Frontal cortex (tissue), 3 donors: ENCODE measurements at regions not wholly inside any gene's neighbourhood (a gene's known extent, or its start where the extent isn't known, plus 50 kb on each side); places are given as distances from the start of the nearest gene placed in this dataset.

Source experiments
- DNase-seq, 2 donors: peaks; one replicate each; pipeline ENCODE4 v3.0.0; 2012; ENCODE audit warnings: low spot score in 2 of 2
- FAIRE-seq: peaks from 2 replicates; lab custom pipeline; 2012; peaks lifted over from hg19 to GRCh38; lab: Jason Lieb, UNC
- donor health status: control.
- donor health status: control.
- donor health status: control.

GRCh38 chr12:24489939-24490338, 459.0 kb downstream of the BCAT1 start:
- DNase-seq (no peak), FAIRE-seq (no peak)

- DNase-seq (no peak), FAIRE-seq (no peak)
Measured at GRCh38 chr12:24488906-24489619, 459.8 kb downstream of the BCAT1 start.

DNA sequence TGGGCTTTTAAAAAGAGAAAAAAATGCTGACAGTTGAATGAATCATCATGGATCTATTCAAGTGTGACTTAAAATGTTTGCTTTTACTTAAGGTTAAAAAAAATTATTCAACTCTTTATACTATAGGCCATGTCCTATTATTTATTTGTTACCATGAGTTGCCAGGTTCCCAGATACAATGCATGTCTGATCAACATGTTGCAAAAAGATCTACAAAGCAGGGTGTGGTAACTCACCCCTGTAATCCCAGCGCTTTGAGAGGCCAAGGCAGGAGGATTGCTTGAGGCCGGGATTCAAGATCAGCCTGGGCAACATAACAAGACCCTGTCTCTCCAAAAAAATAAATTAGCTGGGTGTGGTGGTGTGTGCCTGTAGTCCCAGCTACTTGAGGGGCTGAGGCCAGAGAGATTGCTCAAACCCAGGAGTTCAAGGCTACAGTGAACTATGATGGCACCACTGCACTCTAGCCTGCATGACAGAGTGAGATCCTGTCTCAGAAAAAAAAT, 460.8 kb downstream of the BCAT1 start:
- DNase-seq = no peak

DNA sequence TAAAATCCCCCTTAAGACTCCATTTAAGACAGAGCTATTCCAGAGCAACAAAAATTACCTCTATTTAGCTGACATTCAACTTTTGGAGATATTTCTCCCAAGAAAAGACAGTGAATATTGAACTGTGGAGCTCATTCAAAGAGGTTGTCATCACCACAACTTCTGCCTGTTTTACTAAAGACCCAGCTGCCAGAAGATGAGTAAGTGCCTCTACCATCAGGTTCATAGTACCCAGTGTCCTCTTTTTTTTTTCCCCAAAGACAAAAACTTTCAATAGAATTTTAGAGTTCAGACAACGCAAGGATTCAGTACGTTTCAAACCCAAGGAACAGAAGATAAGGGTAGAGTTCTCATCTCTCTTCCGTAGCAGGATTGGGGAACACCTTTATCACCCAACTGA, 461.3 kb downstream of the BCAT1 start:
- DNase-seq (no peak), FAIRE-seq (no peak)

More for the DNA sequence above, 460.8 kb downstream of the BCAT1 start:
- no peak for FAIRE-seq

GRCh38 chr12:24483732-24484131, 465.2 kb downstream of the BCAT1 start:
- no peak for DNase-seq
- FAIRE-seq = no peak

GRCh38 chr12:24482882-24483604, 465.9 kb downstream of the BCAT1 start:
- FAIRE-seq (no peak), DNase-seq (no peak)

- DNase-seq (no peak), FAIRE-seq (no peak)
Measured at GRCh38 chr12:24482044-24482443, 466.9 kb downstream of the BCAT1 start.

GRCh38 chr12:24480766-24481449, 468.0 kb downstream of the BCAT1 start:
- FAIRE-seq = no peak
- DNase-seq = no peak

- FAIRE-seq (no peak), DNase-seq (no peak)
Measured at GRCh38 chr12:24479131-24479530, 469.8 kb downstream of the BCAT1 start.

- no peak for DNase-seq
- FAIRE-seq = no peak
Measured at GRCh38 chr12:24478254-24478653, 470.6 kb downstream of the BCAT1 start.

- FAIRE-seq = no peak
- DNase-seq = no peak
Measured at GRCh38 chr12:24476310-24476709, 472.6 kb downstream of the BCAT1 start.

DNA sequence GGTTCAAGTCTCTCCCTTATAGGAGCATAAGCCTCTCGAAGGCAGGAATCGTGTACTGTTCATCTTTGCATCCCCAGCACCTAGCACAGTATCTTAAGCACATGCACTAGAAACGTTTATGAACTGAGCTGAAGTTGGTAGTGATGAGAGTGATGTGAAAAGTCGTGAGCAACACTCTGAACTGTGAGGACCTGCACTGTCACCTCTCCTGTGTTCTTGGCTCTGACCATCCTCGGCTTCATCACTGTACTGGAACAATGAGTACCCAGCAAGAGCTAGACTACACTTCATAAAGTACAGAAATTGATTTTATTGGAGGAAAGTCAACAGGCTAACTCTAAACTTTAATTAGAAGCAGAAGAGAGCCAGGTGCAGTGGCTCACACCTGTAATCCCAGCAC, 473.6 kb downstream of the BCAT1 start:
- no peak for DNase-seq
- FAIRE-seq = no peak

- DNase-seq (no peak), FAIRE-seq (no peak)
Measured at GRCh38 chr12:24473097-24473496, 475.8 kb downstream of the BCAT1 start.

GRCh38 chr12:24470050-24470449, 478.9 kb downstream of the BCAT1 start:
- no peak for FAIRE-seq
- no peak for DNase-seq

DNA sequence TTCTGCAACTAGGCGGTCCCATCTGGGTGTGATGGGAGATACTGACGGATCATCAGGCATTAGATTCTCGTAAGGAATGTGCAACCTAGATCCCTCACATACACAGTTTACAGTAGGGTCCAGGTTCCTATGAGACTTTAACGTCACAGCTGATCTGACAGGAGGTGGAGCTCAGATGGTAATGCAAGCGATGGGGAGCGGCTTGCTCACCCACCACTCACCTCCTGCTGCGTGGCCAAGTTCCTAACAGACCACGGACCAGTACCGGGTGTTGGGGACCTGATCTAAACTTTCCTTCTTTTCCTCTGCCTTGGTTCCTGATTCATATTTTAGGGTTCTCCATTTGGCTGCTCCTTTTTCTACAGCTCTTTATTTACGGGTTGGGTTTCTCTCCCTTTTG, 479.8 kb downstream of the BCAT1 start:
- no peak for FAIRE-seq
- no peak for DNase-seq

DNA sequence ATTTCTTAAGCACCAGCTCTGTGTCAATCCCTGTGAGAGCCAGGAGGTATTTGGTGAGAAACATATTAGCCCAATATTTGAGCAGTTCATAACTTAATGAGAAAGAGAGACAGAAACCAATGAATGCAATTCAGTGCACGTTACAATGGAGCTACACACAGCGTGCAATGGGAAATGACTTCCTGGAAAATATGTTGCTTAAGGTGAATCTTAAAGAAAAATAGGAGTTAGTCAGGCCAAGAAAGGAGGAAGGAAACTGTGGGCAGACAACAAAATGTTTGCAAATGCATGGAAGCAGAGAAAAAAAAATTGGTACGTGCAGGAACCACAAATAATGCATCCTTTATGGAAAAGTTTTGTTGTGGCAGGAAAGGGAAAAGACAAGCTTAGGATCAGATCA, 481.7 kb downstream of the BCAT1 start:
- no peak for FAIRE-seq
- no peak for DNase-seq

- DNase-seq = no peak
- no peak for FAIRE-seq
Measured at GRCh38 chr12:24463375-24463774, 485.5 kb downstream of the BCAT1 start.

DNA sequence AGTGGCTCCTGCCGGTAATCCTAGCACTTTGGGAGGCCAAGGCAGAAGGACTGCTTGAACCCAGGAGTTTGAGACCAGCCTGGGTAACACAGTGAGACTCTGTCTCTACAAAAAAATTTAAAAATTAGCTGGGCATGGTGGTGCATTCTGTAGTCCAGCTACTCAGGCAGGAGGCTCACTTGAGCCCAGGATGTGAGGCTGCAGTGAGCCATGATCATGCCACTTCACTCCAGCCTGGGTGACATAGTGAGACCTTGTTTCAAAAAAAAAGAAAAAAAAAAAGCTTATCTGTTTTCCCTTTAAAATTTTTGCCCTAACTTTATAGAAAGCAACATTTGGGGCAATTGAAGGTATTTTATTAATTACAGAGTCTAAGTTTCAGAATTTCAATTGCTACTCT, 486.0 kb downstream of the BCAT1 start:
- DNase-seq (no peak), FAIRE-seq (no peak)

DNA sequence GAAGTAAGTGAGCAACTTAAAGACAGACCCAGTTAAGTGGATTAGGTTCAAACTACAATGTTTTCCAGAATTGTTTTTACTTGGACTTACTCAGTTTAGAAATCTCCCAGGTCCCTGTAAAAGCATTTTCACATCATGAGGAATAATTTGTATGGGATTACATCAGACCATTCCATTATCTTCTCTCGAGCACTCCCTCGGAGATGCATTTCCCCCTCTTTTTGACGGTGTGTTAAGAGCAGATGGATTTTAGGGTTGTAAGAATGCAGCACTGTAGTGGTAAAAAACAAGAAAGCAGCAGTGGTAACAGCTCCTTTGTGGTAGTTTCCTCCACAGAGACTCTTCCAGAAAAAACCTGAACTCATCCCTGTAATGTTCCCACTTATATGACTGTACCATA, 488.4 kb downstream of the BCAT1 start:
- no peak for FAIRE-seq
- no peak for DNase-seq

GRCh38 chr12:24460099-24460498, 488.8 kb downstream of the BCAT1 start:
- DNase-seq (no peak), FAIRE-seq (no peak)

- FAIRE-seq = no peak
- DNase-seq = no peak
Measured at GRCh38 chr12:24455811-24456210, 493.1 kb downstream of the BCAT1 start.
